Keratinocyte (primary cell): ENCODE measurements at regions not wholly inside any gene's neighbourhood (a gene's known extent, or its start where the extent isn't known, plus 50 kb on each side); places are given as distances from the start of the nearest gene placed in this dataset.

Experiments used
- DNase-seq: peaks from one replicate; pipeline ENCODE4 v3.0.0-alpha.2; 2011; ENCODE audit warnings: low read depth, missing footprints, low spot score
- FAIRE-seq: peaks from 2 replicates; lab custom pipeline; 2011; peaks lifted over from hg19 to GRCh38; lab: Jason Lieb, UNC
- H2AFZ ChIP-seq: 2 replicates; pipeline ENCODE4 v1.6.0; 2012; ENCODE audit warnings: low read length, control low read depth, inconsistent platforms; ENCODE audit not compliant: control insufficient read depth
- H3K27ac ChIP-seq: 2 replicates; pipeline ENCODE4 v1.5.1; 2011; ENCODE audit warnings: low read length; ENCODE audit not compliant: control insufficient read depth, insufficient read depth
- H3K27me3 ChIP-seq: 3 replicates; pipeline ENCODE4 v1.6.0; 2011; ENCODE audit warnings: low read length; ENCODE audit not compliant: control insufficient read depth, insufficient read depth; ENCODE audit errors: extremely low read depth
- H3K36me3 ChIP-seq, 2 experiments: 2 replicates in 1 of 2; 3 replicates in 1 of 2; pipeline ENCODE4 v1.5.1; 2011; ENCODE audit warnings: low read length in 2 of 2, mild to moderate bottlenecking in 1 of 2; ENCODE audit not compliant: control insufficient read depth in 2 of 2, insufficient read depth in 2 of 2; ENCODE audit errors: extremely low read depth in 1 of 2
- H3K4me1 ChIP-seq: 3 replicates; pipeline ENCODE4 v1.5.1; 2011; ENCODE audit warnings: low read length; ENCODE audit not compliant: control insufficient read depth, insufficient read depth; ENCODE audit errors: extremely low read depth
- H3K4me2 ChIP-seq: 3 replicates; pipeline ENCODE4 v1.6.0; 2011; ENCODE audit warnings: low read depth, low read length; ENCODE audit not compliant: control insufficient read depth, insufficient read depth; ENCODE audit errors: extremely low read depth
- H3K4me3 ChIP-seq, 3 experiments: fragments of 200-600 bp in 1 of 3; sonication (generic) in 1 of 3; 2 replicates in 2 of 3; 3 replicates in 1 of 3; pipeline ENCODE4 v1.5.1; 2011 to 2016; ENCODE audit warnings: low read length in 3 of 3, mild to moderate bottlenecking in 3 of 3, control low read depth in 2 of 3, inconsistent platforms in 1 of 3, low read depth in 1 of 3, mixed read lengths in 1 of 3, mixed run types in 1 of 3, moderate library complexity in 1 of 3; ENCODE audit not compliant: control insufficient read depth in 2 of 3, insufficient read depth in 2 of 3; ENCODE audit errors: extremely low read depth in 1 of 3
- H3K79me2 ChIP-seq: 2 replicates; pipeline ENCODE4 v1.6.0; 2012; ENCODE audit warnings: low read length; ENCODE audit not compliant: control insufficient read depth, insufficient read depth
- H3K9ac ChIP-seq: 3 replicates; pipeline ENCODE4 v1.6.0; 2011; ENCODE audit warnings: low read length; ENCODE audit not compliant: control insufficient read depth, insufficient read depth; ENCODE audit errors: extremely low read depth
- H3K9me1 ChIP-seq: 3 replicates; pipeline ENCODE4 v1.6.0; 2011; ENCODE audit warnings: low read length; ENCODE audit not compliant: control insufficient read depth, insufficient read depth; ENCODE audit errors: extremely low read depth
- H3K9me3 ChIP-seq: 2 replicates; pipeline ENCODE4 v1.5.1; 2012; ENCODE audit warnings: low read depth, low read length; ENCODE audit not compliant: control insufficient read depth
- H4K20me1 ChIP-seq: 3 replicates; pipeline ENCODE4 v1.6.0; 2011; ENCODE audit warnings: low read length; ENCODE audit not compliant: control insufficient read depth, insufficient read depth; ENCODE audit errors: extremely low read depth
- EZH2 ChIP-seq: IDR thresholded peaks from one replicate; pipeline ENCODE4 v1.6.1; 2012; ENCODE audit warnings: inconsistent platforms, mild to moderate bottlenecking, low read length, moderate library complexity
- dilution Hi-C: fragments of 300-500 bp; cut with MboI; formaldehyde crosslinking; loops from one replicate; pipeline ENCODE4 v1.7.0; 2020; ENCODE audit warnings: low sequenced_read_pairs; ENCODE audit not compliant: extremely low pct_ligation_motif_present
- TF ChIP-seq, protein P1 (sequence below), 3 experiments: IDR thresholded peaks in 1 of 3; conservative IDR thresholded peaks in 1 of 3; optimal IDR thresholded peaks in 1 of 3; 2 replicates in 2 of 3; 3 replicates in 1 of 3; pipeline versions ENCODE3 to v1.5.1; 2011; ENCODE audit warnings: low read length in 3 of 3, mild to moderate bottlenecking in 3 of 3, moderate library complexity in 2 of 3, control low read depth in 1 of 3, inconsistent platforms in 1 of 3; ENCODE audit not compliant: insufficient read depth in 2 of 3; ENCODE audit errors: extremely low read depth in 1 of 3

DNA sequence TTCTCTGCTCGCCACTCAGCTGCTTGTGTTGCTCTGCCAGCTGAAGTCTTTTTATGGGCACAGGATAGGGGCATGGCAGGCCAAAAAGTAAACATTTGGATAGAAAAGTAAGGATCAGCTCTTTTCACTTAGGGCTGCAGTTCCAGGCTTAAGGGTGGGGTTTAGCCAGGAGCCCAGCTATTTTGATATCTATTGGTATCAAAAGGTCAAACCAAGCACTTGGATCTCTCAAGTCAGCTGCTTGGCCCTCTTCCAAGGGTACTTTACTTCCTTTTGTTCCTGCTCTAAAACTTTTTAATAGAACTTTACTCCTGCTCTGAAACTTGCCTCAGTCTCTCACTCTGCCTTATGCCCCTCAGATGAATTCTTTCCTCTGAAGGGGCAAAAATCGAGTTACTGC lies 55.7 kb upstream of the ABCC4 start:
- TF ChIP-seq, protein P1, sequence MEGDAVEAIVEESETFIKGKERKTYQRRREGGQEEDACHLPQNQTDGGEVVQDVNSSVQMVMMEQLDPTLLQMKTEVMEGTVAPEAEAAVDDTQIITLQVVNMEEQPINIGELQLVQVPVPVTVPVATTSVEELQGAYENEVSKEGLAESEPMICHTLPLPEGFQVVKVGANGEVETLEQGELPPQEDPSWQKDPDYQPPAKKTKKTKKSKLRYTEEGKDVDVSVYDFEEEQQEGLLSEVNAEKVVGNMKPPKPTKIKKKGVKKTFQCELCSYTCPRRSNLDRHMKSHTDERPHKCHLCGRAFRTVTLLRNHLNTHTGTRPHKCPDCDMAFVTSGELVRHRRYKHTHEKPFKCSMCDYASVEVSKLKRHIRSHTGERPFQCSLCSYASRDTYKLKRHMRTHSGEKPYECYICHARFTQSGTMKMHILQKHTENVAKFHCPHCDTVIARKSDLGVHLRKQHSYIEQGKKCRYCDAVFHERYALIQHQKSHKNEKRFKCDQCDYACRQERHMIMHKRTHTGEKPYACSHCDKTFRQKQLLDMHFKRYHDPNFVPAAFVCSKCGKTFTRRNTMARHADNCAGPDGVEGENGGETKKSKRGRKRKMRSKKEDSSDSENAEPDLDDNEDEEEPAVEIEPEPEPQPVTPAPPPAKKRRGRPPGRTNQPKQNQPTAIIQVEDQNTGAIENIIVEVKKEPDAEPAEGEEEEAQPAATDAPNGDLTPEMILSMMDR (optimal IDR thresholded peaks at IDR 0.05 in 1 of 3, IDR thresholded peaks at IDR 0.05 in 1 of 3, conservative IDR thresholded peaks at IDR 0.05 in 1 of 3; ENCODE audit: extremely low read depth in 1 of 3, insufficient read depth in 2 of 3, low read length in 3 of 3), result no peak
- no peak for TF ChIP-seq EZH2
- FAIRE-seq (no peak), DNase-seq (no peak)
- H3K9ac ChIP-seq, result no peak overlapping the region
- H3K27ac ChIP-seq, result no peak overlapping the region
- dilution Hi-C loops, result no loop called here
- H3K9me3 ChIP-seq, result no peaks in the 10 kb centered on the region
- no peaks in the 10 kb centered on the region for H3K9me1 ChIP-seq
- no peak overlapping the region for H2AFZ ChIP-seq
- no peaks in the 10 kb centered on the region for H3K4me1 ChIP-seq
- no peaks in the 10 kb centered on the region for H4K20me1 ChIP-seq
- no peak overlapping the region for H3K4me3 ChIP-seq
- H3K36me3 ChIP-seq, result no peaks in the 10 kb centered on the region
- no peaks in the 10 kb centered on the region for H3K79me2 ChIP-seq
- H3K27me3 ChIP-seq, result no peaks in the 10 kb centered on the region
- no peak overlapping the region for H3K4me2 ChIP-seq

DNA sequence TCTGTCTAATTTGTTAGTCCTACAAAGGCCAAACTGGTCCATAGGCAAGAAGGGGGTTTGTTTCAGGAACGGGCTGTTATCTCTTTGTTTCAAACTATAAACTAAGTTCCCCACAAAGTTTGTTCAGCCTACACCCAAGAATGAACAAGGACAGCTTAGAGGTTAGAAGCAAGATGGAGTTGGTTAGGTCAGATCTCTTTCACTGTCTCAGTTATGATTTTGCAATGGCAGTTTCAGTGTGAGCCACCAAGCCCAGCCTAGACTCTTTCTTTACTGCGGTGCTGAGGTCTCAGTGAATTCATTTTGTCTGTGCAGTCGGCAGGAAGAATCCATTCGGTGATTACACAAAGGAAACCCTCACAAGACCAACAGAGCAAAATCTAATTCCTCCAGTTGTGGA lies 56.6 kb upstream of the ABCC4 start:
- FAIRE-seq, result no peak
- no peak overlapping the region for H3K9ac ChIP-seq

More for the DNA sequence above, 56.6 kb upstream of the ABCC4 start:
- no peak for TF ChIP-seq EZH2
- TF ChIP-seq, protein P1 (optimal IDR thresholded peaks at IDR 0.05 in 1 of 3, IDR thresholded peaks at IDR 0.05 in 1 of 3, conservative IDR thresholded peaks at IDR 0.05 in 1 of 3; ENCODE audit: extremely low read depth in 1 of 3, insufficient read depth in 2 of 3, low read length in 3 of 3), result no peak
- Histone ChIP-seq H2AFZ (no peak overlapping the region), H3K4me1 (no peaks in the 10 kb centered on the region), H3K4me2 (no peak overlapping the region), H4K20me1 (no peaks in the 10 kb centered on the region), H3K36me3 (no peaks in the 10 kb centered on the region), H3K27ac (no peak overlapping the region), H3K9me3 (no peaks in the 10 kb centered on the region), H3K4me3 (no peak overlapping the region), H3K79me2 (no peaks in the 10 kb centered on the region), H3K27me3 (no peaks in the 10 kb centered on the region), H3K9me1 (no peaks in the 10 kb centered on the region)
- dilution Hi-C loops, result no loop called here
- DNase-seq, result no peak
